ENCODE measurements at regions not wholly inside any gene's neighbourhood (a gene's known extent, or its start where the extent isn't known, plus 50 kb on each side); places are given as distances from the start of the nearest gene placed in this dataset.

DNA sequence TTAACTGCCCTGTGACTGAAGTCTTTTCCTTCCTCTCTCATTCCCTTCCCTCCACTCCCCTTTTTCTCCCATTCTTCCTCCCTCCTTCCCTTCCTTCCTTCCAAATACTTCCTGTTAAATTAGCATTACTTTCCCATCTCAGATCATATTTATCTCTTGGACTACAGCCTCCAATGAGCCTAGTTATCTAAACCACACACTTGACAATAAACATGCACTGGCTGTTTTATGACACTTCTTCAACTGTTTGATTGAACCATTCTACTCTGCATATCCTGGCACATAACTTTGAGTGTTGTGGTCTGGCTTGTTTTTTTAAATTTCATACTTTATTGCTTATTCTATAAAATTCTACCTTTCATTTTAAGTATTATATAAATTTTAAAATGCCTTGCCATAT lies 1860.8 kb upstream of the LRRTM1 start:
- Histone ChIP-seq H3K9ac (ENCODE audit: control insufficient read depth, extremely low read depth, insufficient read depth, low read length) (no peak overlapping the region), H3K4me1 (ENCODE audit: control insufficient read depth, extremely low read depth, insufficient read depth, low read length) (no peaks in the 10 kb centered on the region), H3K27ac (ENCODE audit: control insufficient read depth, insufficient read depth, low read length) (no peak overlapping the region), H3K36me3 (ENCODE audit: control insufficient read depth in 2 of 2, extremely low read depth in 1 of 2, insufficient read depth in 2 of 2, low read length in 2 of 2) (no peaks in the 10 kb centered on the region), H3K4me2 (ENCODE audit: control insufficient read depth, extremely low read depth, insufficient read depth, low read depth, low read length) (no peak overlapping the region), H3K27me3 (ENCODE audit: control insufficient read depth, extremely low read depth, insufficient read depth, low read length) (no peaks in the 10 kb centered on the region), H3K9me1 (ENCODE audit: control insufficient read depth, extremely low read depth, insufficient read depth, low read length) (no peaks in the 10 kb centered on the region), H2AFZ (ENCODE audit: control insufficient read depth, low read length) (no peak overlapping the region), H4K20me1 (ENCODE audit: control insufficient read depth, extremely low read depth, insufficient read depth, low read length) (no peaks in the 10 kb centered on the region), H3K4me3 (ENCODE audit: control insufficient read depth in 2 of 3, extremely low read depth in 1 of 3, insufficient read depth in 2 of 3, low read depth in 1 of 3, low read length in 3 of 3) (no peak overlapping the region), H3K9me3 (ENCODE audit: control insufficient read depth, low read depth, low read length) (no peaks in the 10 kb centered on the region), H3K79me2 (ENCODE audit: control insufficient read depth, insufficient read depth, low read length) (no peaks in the 10 kb centered on the region)
- dilution Hi-C loops (cut with MboI; ENCODE audit: extremely low pct_ligation_motif_present, low sequenced_read_pairs), result no loop called here
- TF ChIP-seq EZH2 (IDR thresholded peaks at IDR 0.05; ENCODE audit: low read length) (no peak), CTCF (optimal IDR thresholded peaks at IDR 0.05 in 1 of 3, IDR thresholded peaks at IDR 0.05 in 1 of 3, conservative IDR thresholded peaks at IDR 0.05 in 1 of 3; ENCODE audit: extremely low read depth in 1 of 3, insufficient read depth in 2 of 3, low read length in 3 of 3) (no peak)
- DNase-seq (ENCODE audit: low read depth, low spot score) (no peak), FAIRE-seq (no peak)

DNA sequence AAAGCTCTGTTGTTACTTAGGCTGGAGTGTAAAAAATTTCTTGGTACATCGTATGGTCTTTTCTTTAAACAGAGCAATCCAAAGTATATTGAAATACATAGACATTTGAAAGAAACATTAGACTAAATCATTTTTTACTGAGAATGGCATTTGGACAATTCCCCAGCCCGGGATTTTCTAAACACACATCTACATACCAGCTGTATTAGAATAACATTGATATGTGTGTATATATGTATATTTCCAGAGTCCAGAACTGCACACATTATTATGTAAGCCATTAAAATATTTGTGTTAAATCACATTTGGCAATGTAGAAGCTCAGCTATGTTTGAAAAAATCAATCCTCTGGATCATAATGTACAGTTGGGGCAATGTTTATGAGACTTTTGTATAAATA lies 1853.6 kb upstream of the LRRTM1 start:
- Histone ChIP-seq H2AFZ (ENCODE audit: control insufficient read depth, low read length) (no peak overlapping the region), H3K4me1 (ENCODE audit: control insufficient read depth, extremely low read depth, insufficient read depth, low read length) (no peaks in the 10 kb centered on the region), H3K79me2 (ENCODE audit: control insufficient read depth, insufficient read depth, low read length) (no peaks in the 10 kb centered on the region), H3K27ac (ENCODE audit: control insufficient read depth, insufficient read depth, low read length) (no peak overlapping the region), H3K36me3 (ENCODE audit: control insufficient read depth in 2 of 2, extremely low read depth in 1 of 2, insufficient read depth in 2 of 2, low read length in 2 of 2) (no peaks in the 10 kb centered on the region), H3K9me1 (ENCODE audit: control insufficient read depth, extremely low read depth, insufficient read depth, low read length) (no peaks in the 10 kb centered on the region), H3K4me2 (ENCODE audit: control insufficient read depth, extremely low read depth, insufficient read depth, low read depth, low read length) (no peak overlapping the region), H3K9ac (ENCODE audit: control insufficient read depth, extremely low read depth, insufficient read depth, low read length) (no peak overlapping the region), H4K20me1 (ENCODE audit: control insufficient read depth, extremely low read depth, insufficient read depth, low read length) (no peaks in the 10 kb centered on the region), H3K4me3 (ENCODE audit: control insufficient read depth in 2 of 3, extremely low read depth in 1 of 3, insufficient read depth in 2 of 3, low read depth in 1 of 3, low read length in 3 of 3) (no peak overlapping the region), H3K27me3 (ENCODE audit: control insufficient read depth, extremely low read depth, insufficient read depth, low read length) (no peaks in the 10 kb centered on the region), H3K9me3 (ENCODE audit: control insufficient read depth, low read depth, low read length) (no peaks in the 10 kb centered on the region)
- no peak for DNase-seq (ENCODE audit: low read depth, low spot score)
- FAIRE-seq, result no peak
- TF ChIP-seq CTCF (optimal IDR thresholded peaks at IDR 0.05 in 1 of 3, IDR thresholded peaks at IDR 0.05 in 1 of 3, conservative IDR thresholded peaks at IDR 0.05 in 1 of 3; ENCODE audit: extremely low read depth in 1 of 3, insufficient read depth in 2 of 3, low read length in 3 of 3), result no peak
- no peak for TF ChIP-seq EZH2 (IDR thresholded peaks at IDR 0.05; ENCODE audit: low read length)
- dilution Hi-C loops (cut with MboI; ENCODE audit: extremely low pct_ligation_motif_present, low sequenced_read_pairs), result no loop called here
